ENCODE measurements at regions not wholly inside any gene's neighbourhood (a gene's known extent, or its start where the extent isn't known, plus 50 kb on each side); places are given as distances from the start of the nearest gene placed in this dataset.

GRCh38 chr13:62482351-62482750, 1066.7 kb upstream of the PCDH20 start:
- TF ChIP-seq CTCF (IDR thresholded peaks at IDR 0.05; ENCODE audit: low read depth, low read length, poor library complexity, severe bottlenecking) (no peak), EZH2phosphoT487 (IDR thresholded peaks at IDR 0.05; ENCODE audit: borderline replicate concordance, low read length) (no peak)
